Keratinocyte (primary cell): ENCODE measurements at regions not wholly inside any gene's neighbourhood (a gene's known extent, or its start where the extent isn't known, plus 50 kb on each side); places are given as distances from the start of the nearest gene placed in this dataset.
"Not testable (repeated sequence)": the region's sequence is repeated elsewhere in the genome, so short reads cannot be mapped to it uniquely, and the experiment has no call there.

ENCODE experiments used
- DNase-seq: peaks from one replicate; pipeline ENCODE4 v3.0.0-alpha.2; 2011; ENCODE audit warnings: low read depth, missing footprints, low spot score
- FAIRE-seq: peaks from 2 replicates; lab custom pipeline; 2011; peaks lifted over from hg19 to GRCh38; lab: Jason Lieb, UNC
- H2AFZ ChIP-seq: 2 replicates; pipeline ENCODE4 v1.6.0; 2012; ENCODE audit warnings: low read length, control low read depth, inconsistent platforms; ENCODE audit not compliant: control insufficient read depth
- H3K27ac ChIP-seq: 2 replicates; pipeline ENCODE4 v1.5.1; 2011; ENCODE audit warnings: low read length; ENCODE audit not compliant: control insufficient read depth, insufficient read depth
- H3K27me3 ChIP-seq: 3 replicates; pipeline ENCODE4 v1.6.0; 2011; ENCODE audit warnings: low read length; ENCODE audit not compliant: control insufficient read depth, insufficient read depth; ENCODE audit errors: extremely low read depth
- H3K36me3 ChIP-seq, 2 experiments: 2 replicates in 1 of 2; 3 replicates in 1 of 2; pipeline ENCODE4 v1.5.1; 2011; ENCODE audit warnings: low read length in 2 of 2, mild to moderate bottlenecking in 1 of 2; ENCODE audit not compliant: control insufficient read depth in 2 of 2, insufficient read depth in 2 of 2; ENCODE audit errors: extremely low read depth in 1 of 2
- H3K4me1 ChIP-seq: 3 replicates; pipeline ENCODE4 v1.5.1; 2011; ENCODE audit warnings: low read length; ENCODE audit not compliant: control insufficient read depth, insufficient read depth; ENCODE audit errors: extremely low read depth
- H3K4me2 ChIP-seq: 3 replicates; pipeline ENCODE4 v1.6.0; 2011; ENCODE audit warnings: low read depth, low read length; ENCODE audit not compliant: control insufficient read depth, insufficient read depth; ENCODE audit errors: extremely low read depth
- H3K4me3 ChIP-seq, 3 experiments: fragments of 200-600 bp in 1 of 3; sonication (generic) in 1 of 3; 2 replicates in 2 of 3; 3 replicates in 1 of 3; pipeline ENCODE4 v1.5.1; 2011 to 2016; ENCODE audit warnings: low read length in 3 of 3, mild to moderate bottlenecking in 3 of 3, control low read depth in 2 of 3, inconsistent platforms in 1 of 3, low read depth in 1 of 3, mixed read lengths in 1 of 3, mixed run types in 1 of 3, moderate library complexity in 1 of 3; ENCODE audit not compliant: control insufficient read depth in 2 of 3, insufficient read depth in 2 of 3; ENCODE audit errors: extremely low read depth in 1 of 3
- H3K79me2 ChIP-seq: 2 replicates; pipeline ENCODE4 v1.6.0; 2012; ENCODE audit warnings: low read length; ENCODE audit not compliant: control insufficient read depth, insufficient read depth
- H3K9ac ChIP-seq: 3 replicates; pipeline ENCODE4 v1.6.0; 2011; ENCODE audit warnings: low read length; ENCODE audit not compliant: control insufficient read depth, insufficient read depth; ENCODE audit errors: extremely low read depth
- H3K9me1 ChIP-seq: 3 replicates; pipeline ENCODE4 v1.6.0; 2011; ENCODE audit warnings: low read length; ENCODE audit not compliant: control insufficient read depth, insufficient read depth; ENCODE audit errors: extremely low read depth
- H3K9me3 ChIP-seq: 2 replicates; pipeline ENCODE4 v1.5.1; 2012; ENCODE audit warnings: low read depth, low read length; ENCODE audit not compliant: control insufficient read depth
- H4K20me1 ChIP-seq: 3 replicates; pipeline ENCODE4 v1.6.0; 2011; ENCODE audit warnings: low read length; ENCODE audit not compliant: control insufficient read depth, insufficient read depth; ENCODE audit errors: extremely low read depth
- CTCF ChIP-seq, 3 experiments: IDR thresholded peaks in 1 of 3; conservative IDR thresholded peaks in 1 of 3; optimal IDR thresholded peaks in 1 of 3; 2 replicates in 2 of 3; 3 replicates in 1 of 3; pipeline versions ENCODE3 to v1.5.1; 2011; ENCODE audit warnings: low read length in 3 of 3, mild to moderate bottlenecking in 3 of 3, moderate library complexity in 2 of 3, control low read depth in 1 of 3, inconsistent platforms in 1 of 3; ENCODE audit not compliant: insufficient read depth in 2 of 3; ENCODE audit errors: extremely low read depth in 1 of 3
- EZH2 ChIP-seq: IDR thresholded peaks from one replicate; pipeline ENCODE4 v1.6.1; 2012; ENCODE audit warnings: inconsistent platforms, mild to moderate bottlenecking, low read length, moderate library complexity
- dilution Hi-C: fragments of 300-500 bp; cut with MboI; formaldehyde crosslinking; loops from one replicate; pipeline ENCODE4 v1.7.0; 2020; ENCODE audit warnings: low sequenced_read_pairs; ENCODE audit not compliant: extremely low pct_ligation_motif_present

GRCh38 chr7:81845744-81846241 lies 75.9 kb upstream of the HGF start:
- Histone ChIP-seq H3K27ac (no peak overlapping the region), H3K27me3 (no peaks in the 10 kb centered on the region), H3K36me3 (no peaks in the 10 kb centered on the region), H2AFZ (peak overlapping the region; percentile 9), H3K4me2 (no peak overlapping the region), H3K79me2 (no peaks in the 10 kb centered on the region), H3K9me1 (no peaks in the 10 kb centered on the region), H3K9ac (no peak overlapping the region), H3K9me3 (no peaks in the 10 kb centered on the region), H3K4me1 (no peaks in the 10 kb centered on the region), H4K20me1 (no peaks in the 10 kb centered on the region), H3K4me3 (no peak overlapping the region)
- TF ChIP-seq CTCF (optimal IDR thresholded peaks at IDR 0.05 in 1 of 3, IDR thresholded peaks at IDR 0.05 in 1 of 3, conservative IDR thresholded peaks at IDR 0.05 in 1 of 3; ENCODE audit: extremely low read depth in 1 of 3, insufficient read depth in 2 of 3, low read length in 3 of 3) (no peak), EZH2 (no peak)
- DNase-seq (no peak), FAIRE-seq (no peak)
- dilution Hi-C loops = no loop called here

- FAIRE-seq, H3K4me1 ChIP-seq, H2AFZ ChIP-seq, H3K4me3 ChIP-seq, H3K79me2 ChIP-seq, H3K27ac ChIP-seq, H3K27me3 ChIP-seq, DNase-seq, dilution Hi-C loops, H4K20me1 ChIP-seq, H3K4me2 ChIP-seq, H3K36me3 ChIP-seq, H3K9me3 ChIP-seq, H3K9me1 ChIP-seq, H3K9ac ChIP-seq: not testable (repeated sequence)
Measured at GRCh38 chr7:81843657-81844056, 73.8 kb upstream of the HGF start.

DNA sequence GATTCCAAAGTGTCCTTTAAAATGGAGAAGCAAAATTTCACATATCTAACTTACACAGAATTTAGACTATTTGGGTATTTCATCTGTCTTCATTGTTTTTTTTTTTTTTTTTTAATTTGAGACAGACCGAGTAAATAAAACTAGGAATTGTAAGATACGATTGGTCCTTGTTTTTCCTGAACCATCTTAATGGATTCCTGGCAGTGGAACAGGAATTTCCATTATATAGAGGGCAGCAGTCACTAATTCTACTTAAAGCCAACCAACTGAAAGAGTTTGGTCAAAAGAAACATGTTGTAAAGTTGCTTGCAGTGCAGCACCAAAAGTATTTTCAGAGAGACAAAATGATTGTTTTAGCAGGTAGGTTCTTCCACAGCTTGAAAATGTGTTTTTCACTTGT lies 72.5 kb upstream of the HGF start:
- H2AFZ ChIP-seq = no peak overlapping the region
- no peak overlapping the region for H3K4me3 ChIP-seq
- H3K9me3 ChIP-seq = no peaks in the 10 kb centered on the region
- TF ChIP-seq EZH2 (no peak), CTCF (optimal IDR thresholded peaks at IDR 0.05 in 1 of 3, IDR thresholded peaks at IDR 0.05 in 1 of 3, conservative IDR thresholded peaks at IDR 0.05 in 1 of 3; ENCODE audit: extremely low read depth in 1 of 3, insufficient read depth in 2 of 3, low read length in 3 of 3) (no peak)
- FAIRE-seq = no peak
- H3K27me3 ChIP-seq = no peaks in the 10 kb centered on the region
- dilution Hi-C loops = no loop called here
- no peak for DNase-seq
- H3K9me1 ChIP-seq = no peaks in the 10 kb centered on the region
- no peak overlapping the region for H3K4me2 ChIP-seq
- H3K4me1 ChIP-seq = no peaks in the 10 kb centered on the region
- H3K9ac ChIP-seq = no peak overlapping the region
- H4K20me1 ChIP-seq = no peaks in the 10 kb centered on the region
- no peaks in the 10 kb centered on the region for H3K36me3 ChIP-seq
- no peaks in the 10 kb centered on the region for H3K79me2 ChIP-seq
- H3K27ac ChIP-seq = no peak overlapping the region
